ENCODE measurements at regions not wholly inside any gene's neighbourhood (a gene's known extent, or its start where the extent isn't known, plus 50 kb on each side); places are given as distances from the start of the nearest gene placed in this dataset.

DNA sequence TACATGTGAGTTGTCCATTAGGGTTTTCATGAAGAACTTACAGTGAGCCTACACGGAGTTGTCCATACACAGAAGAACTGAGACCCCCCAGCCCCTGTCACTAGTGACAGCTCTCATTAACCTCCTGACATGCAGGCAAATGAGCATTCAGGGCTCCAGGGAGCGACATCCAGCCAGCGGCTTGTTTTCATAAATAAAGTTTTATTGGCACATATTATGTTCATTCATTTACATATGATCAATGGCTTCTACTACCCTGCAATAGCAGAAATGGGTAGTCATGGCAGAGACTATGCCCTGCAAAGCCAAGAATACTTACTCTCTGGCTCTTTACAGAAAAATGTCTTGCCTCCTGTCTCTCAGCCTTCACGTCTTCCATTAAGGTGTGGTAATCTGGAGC lies 553.5 kb downstream of the EDEM1 start:
- Histone ChIP-seq H3K36me3 (ENCODE audit: control insufficient read depth in 2 of 2, insufficient read depth in 2 of 2, low read length in 1 of 2) (no peaks in the 10 kb centered on the region), H3K27me3 (ENCODE audit: control insufficient read depth in 2 of 2, insufficient read depth in 1 of 2, low read length in 1 of 2) (no peaks in the 10 kb centered on the region), H3K27ac (ENCODE audit: low read depth in 1 of 2, low read length in 1 of 2) (no peak overlapping the region), H3K4me3 (ENCODE audit: low read length in 2 of 2) (no peak overlapping the region), H3K9me3 (ENCODE audit: control insufficient read depth in 2 of 2, insufficient read depth in 1 of 2, low read length in 1 of 2) (no peaks in the 10 kb centered on the region), H3K4me1 (ENCODE audit: control insufficient read depth in 2 of 2, insufficient read depth in 2 of 2, low read length in 2 of 2) (no peaks in the 10 kb centered on the region)
- 98% methylated on average over 4 of the region's 4 CpGs for WGBS
- DNase-seq (ENCODE audit: low read depth in 6 of 9, low spot score in 9 of 9): no peak

DNA sequence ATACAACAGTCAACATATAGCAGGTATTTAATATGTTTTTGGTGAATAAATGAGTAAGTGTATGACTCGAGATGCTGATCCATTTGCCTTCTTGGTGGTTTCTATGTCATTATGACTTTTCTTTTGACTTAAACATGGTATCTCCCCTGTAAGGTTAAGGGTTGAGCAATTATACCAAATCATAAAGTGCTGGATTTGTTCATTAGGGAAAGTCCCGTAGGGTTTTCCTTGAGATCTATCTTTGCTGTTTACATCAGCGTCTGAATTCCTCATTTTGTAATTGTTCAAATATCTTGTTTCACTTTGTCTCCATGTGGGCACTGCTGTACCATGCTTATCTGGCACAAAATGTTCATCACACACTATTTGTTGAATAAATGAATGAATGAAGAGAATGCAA lies 562.6 kb downstream of the EDEM1 start:
- Histone ChIP-seq H3K27ac (ENCODE audit: low read depth in 1 of 2, low read length in 1 of 2) (no peak overlapping the region), H3K4me1 (ENCODE audit: control insufficient read depth in 2 of 2, insufficient read depth in 2 of 2, low read length in 2 of 2) (no peaks in the 10 kb centered on the region), H3K27me3 (ENCODE audit: control insufficient read depth in 2 of 2, insufficient read depth in 1 of 2, low read length in 1 of 2) (no peaks in the 10 kb centered on the region), H3K4me3 (ENCODE audit: low read length in 2 of 2) (no peak overlapping the region), H3K9me3 (ENCODE audit: control insufficient read depth in 2 of 2, insufficient read depth in 1 of 2, low read length in 1 of 2) (no peaks in the 10 kb centered on the region), H3K36me3 (ENCODE audit: control insufficient read depth in 2 of 2, insufficient read depth in 2 of 2, low read length in 1 of 2) (no peaks in the 10 kb centered on the region)
- no peak for DNase-seq (ENCODE audit: low read depth in 6 of 9, low spot score in 9 of 9)
- 97% methylated on average over 3 of the region's 3 CpGs for WGBS

DNA sequence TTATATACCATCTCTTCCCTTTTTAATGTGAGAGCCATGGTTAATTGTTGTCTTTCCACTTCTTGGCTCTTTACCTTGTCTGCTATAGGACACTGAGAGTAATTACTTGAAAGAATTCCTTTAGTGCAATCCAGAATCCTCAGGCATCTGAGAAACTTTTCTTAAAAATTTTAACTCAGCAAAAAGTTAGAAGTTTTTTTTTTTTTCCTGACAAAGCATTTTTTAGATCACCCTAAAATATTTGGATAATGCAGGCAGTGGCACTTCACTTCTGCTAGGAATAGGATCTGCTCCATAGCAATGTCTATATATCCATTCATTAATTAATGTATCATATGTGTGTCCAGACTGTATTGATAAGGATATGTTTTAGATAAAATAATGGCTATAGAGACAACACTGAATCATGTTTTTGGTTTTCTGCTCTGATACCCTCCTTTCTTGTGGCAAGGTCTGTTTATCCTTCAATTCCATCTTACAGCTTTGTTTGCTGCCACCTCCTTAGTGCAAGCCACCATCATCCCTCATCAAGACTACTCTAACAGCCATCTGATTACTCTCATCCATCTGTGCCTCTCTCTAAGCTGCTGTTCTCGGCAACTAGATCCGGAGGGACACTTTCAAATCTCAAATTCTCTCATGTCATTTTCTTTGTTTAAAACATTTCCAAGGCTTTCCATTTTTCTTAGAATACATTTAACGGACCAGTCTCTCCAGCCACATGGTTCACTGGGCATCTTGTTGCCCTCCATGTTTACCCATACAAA lies 563.5 kb downstream of the EDEM1 start:
- DNase-seq (ENCODE audit: low read depth in 6 of 9, low spot score in 9 of 9): no peak
- H3K27me3 ChIP-seq (ENCODE audit: control insufficient read depth in 2 of 2, insufficient read depth in 1 of 2, low read length in 1 of 2): no peaks in the 10 kb centered on the region
- no peaks in the 10 kb centered on the region for H3K4me1 ChIP-seq (ENCODE audit: control insufficient read depth in 2 of 2, insufficient read depth in 2 of 2, low read length in 2 of 2)
- no peak overlapping the region for H3K4me3 ChIP-seq (ENCODE audit: low read length in 2 of 2)
- H3K9me3 ChIP-seq (ENCODE audit: control insufficient read depth in 2 of 2, insufficient read depth in 1 of 2, low read length in 1 of 2): no peaks in the 10 kb centered on the region
- 94% methylated on average over 3 of the region's 3 CpGs for WGBS
- H3K27ac ChIP-seq (ENCODE audit: low read depth in 1 of 2, low read length in 1 of 2): no peak overlapping the region
- H3K36me3 ChIP-seq (ENCODE audit: control insufficient read depth in 2 of 2, insufficient read depth in 2 of 2, low read length in 1 of 2): no peaks in the 10 kb centered on the region

DNA sequence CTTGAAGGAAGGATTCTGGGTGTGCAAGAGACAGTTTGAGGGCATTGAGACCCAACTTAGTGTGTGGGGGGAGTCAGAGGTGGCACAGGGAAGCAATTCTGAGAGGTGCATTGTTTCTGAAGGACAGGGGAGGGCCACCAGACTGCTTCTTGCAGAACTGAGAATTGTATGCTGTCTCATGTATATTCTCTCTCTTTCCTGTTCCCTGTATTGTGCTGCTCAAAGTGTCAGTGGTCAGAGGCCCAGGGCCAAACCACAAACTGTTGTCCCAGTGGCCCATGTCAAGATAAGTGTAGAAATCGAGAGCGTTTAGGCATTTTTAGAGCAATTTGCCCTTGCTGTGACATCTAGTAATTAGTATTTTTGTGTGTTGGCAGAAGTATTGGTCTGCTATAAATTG lies 567.1 kb downstream of the EDEM1 start:
- H3K4me1 ChIP-seq (ENCODE audit: control insufficient read depth in 2 of 2, insufficient read depth in 2 of 2, low read length in 2 of 2): no peaks in the 10 kb centered on the region
- no peak overlapping the region for H3K27ac ChIP-seq (ENCODE audit: low read depth in 1 of 2, low read length in 1 of 2)
- H3K27me3 ChIP-seq (ENCODE audit: control insufficient read depth in 2 of 2, insufficient read depth in 1 of 2, low read length in 1 of 2): no peaks in the 10 kb centered on the region
- no peaks in the 10 kb centered on the region for H3K9me3 ChIP-seq (ENCODE audit: control insufficient read depth in 2 of 2, insufficient read depth in 1 of 2, low read length in 1 of 2)
- no peak overlapping the region for H3K4me3 ChIP-seq (ENCODE audit: low read length in 2 of 2)
- WGBS: 10% methylated on average over 2 of the region's 2 CpGs
- DNase-seq (ENCODE audit: low read depth in 6 of 9, low spot score in 9 of 9): no peak
- H3K36me3 ChIP-seq (ENCODE audit: control insufficient read depth in 2 of 2, insufficient read depth in 2 of 2, low read length in 1 of 2): no peaks in the 10 kb centered on the region

DNA sequence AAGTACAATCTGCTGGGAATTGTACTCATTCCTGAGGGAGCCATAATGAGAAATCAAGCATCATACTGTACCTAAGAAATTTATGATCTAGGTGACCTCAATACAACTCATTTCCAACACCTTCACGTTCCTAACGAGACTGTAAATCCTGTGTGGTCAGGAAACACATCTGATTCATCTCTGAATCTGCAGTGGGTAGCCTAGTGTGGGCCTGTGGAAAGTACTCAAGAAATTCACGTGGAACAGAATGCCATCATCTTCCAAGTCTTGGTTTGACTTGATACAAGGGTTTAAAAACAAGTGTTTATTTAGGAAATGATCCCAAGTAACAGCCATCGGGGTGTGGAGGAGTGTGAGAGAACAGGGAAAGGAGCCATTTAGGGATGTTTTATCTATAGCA lies 568.9 kb downstream of the EDEM1 start:
- 41% methylated on average over 4 of the region's 4 CpGs for WGBS
- DNase-seq (ENCODE audit: low read depth in 6 of 9, low spot score in 9 of 9): no peak
- no peak overlapping the region for H3K27ac ChIP-seq (ENCODE audit: low read depth in 1 of 2, low read length in 1 of 2)
- no peaks in the 10 kb centered on the region for H3K27me3 ChIP-seq (ENCODE audit: control insufficient read depth in 2 of 2, insufficient read depth in 1 of 2, low read length in 1 of 2)
- H3K36me3 ChIP-seq (ENCODE audit: control insufficient read depth in 2 of 2, insufficient read depth in 2 of 2, low read length in 1 of 2): no peaks in the 10 kb centered on the region
- no peaks in the 10 kb centered on the region for H3K9me3 ChIP-seq (ENCODE audit: control insufficient read depth in 2 of 2, insufficient read depth in 1 of 2, low read length in 1 of 2)
- no peak overlapping the region for H3K4me3 ChIP-seq (ENCODE audit: low read length in 2 of 2)
- H3K4me1 ChIP-seq (ENCODE audit: control insufficient read depth in 2 of 2, insufficient read depth in 2 of 2, low read length in 2 of 2): no peaks in the 10 kb centered on the region

DNA sequence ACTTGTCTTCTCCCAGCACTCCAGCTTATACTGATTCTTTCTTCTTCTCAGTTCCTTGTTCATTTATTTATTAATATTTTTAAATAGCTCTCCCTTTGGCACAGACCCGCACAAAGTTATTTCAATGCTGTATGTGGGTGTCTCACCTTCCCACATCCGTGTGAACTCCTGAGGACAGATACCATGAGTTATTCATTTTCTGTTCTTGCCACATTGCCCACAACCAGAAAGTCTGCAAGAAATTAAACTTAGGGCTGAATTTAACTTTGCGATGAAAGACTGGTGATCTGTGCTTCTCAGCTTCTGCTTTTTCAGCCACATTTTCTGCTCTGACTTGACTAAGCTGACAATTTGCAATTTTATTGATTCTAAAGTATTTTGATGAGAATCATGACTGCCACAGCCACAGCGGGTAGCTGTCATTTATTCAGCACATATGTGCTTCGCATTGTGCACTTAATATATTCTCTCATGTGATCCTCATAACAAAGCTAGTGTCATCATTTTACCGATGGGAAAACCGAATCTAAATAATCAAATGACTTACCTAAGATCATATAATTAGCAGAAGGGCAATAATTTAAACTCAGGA lies 569.8 kb downstream of the EDEM1 start:
- no peaks in the 10 kb centered on the region for H3K36me3 ChIP-seq (ENCODE audit: control insufficient read depth in 2 of 2, insufficient read depth in 2 of 2, low read length in 1 of 2)
- H3K27me3 ChIP-seq (ENCODE audit: control insufficient read depth in 2 of 2, insufficient read depth in 1 of 2, low read length in 1 of 2): no peaks in the 10 kb centered on the region
- H3K27ac ChIP-seq (ENCODE audit: low read depth in 1 of 2, low read length in 1 of 2): no peak overlapping the region
- 53% methylated on average over 7 of the region's 7 CpGs for WGBS
- no peak for DNase-seq (ENCODE audit: low read depth in 6 of 9, low spot score in 9 of 9)
- no peaks in the 10 kb centered on the region for H3K4me1 ChIP-seq (ENCODE audit: control insufficient read depth in 2 of 2, insufficient read depth in 2 of 2, low read length in 2 of 2)
- no peak overlapping the region for H3K4me3 ChIP-seq (ENCODE audit: low read length in 2 of 2)
- no peaks in the 10 kb centered on the region for H3K9me3 ChIP-seq (ENCODE audit: control insufficient read depth in 2 of 2, insufficient read depth in 1 of 2, low read length in 1 of 2)

DNA sequence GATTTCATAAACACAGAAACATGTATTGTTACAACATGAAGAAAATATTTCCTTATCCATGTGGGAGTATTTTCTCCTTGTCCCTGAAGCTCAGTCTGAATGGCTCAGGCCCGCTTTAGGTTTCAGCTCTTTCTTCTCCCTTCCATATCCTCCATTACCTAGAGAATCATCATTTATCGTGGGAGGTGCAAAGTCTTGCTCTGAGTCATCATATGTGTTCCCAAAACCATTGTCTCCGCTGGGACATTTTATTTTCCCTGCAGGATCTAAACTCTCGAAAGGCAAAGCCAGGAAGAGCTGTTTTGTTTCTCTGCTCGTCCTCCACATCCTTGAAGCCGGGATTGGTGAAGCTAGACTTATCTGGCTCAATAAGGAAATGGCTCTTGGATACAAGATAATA lies 571.2 kb downstream of the EDEM1 start:
- Histone ChIP-seq H3K27ac (ENCODE audit: low read depth in 1 of 2, low read length in 1 of 2) (no peak overlapping the region), H3K4me3 (ENCODE audit: low read length in 2 of 2) (no peak overlapping the region), H3K4me1 (ENCODE audit: control insufficient read depth in 2 of 2, insufficient read depth in 2 of 2, low read length in 2 of 2) (no peaks in the 10 kb centered on the region), H3K27me3 (ENCODE audit: control insufficient read depth in 2 of 2, insufficient read depth in 1 of 2, low read length in 1 of 2) (no peaks in the 10 kb centered on the region), H3K9me3 (ENCODE audit: control insufficient read depth in 2 of 2, insufficient read depth in 1 of 2, low read length in 1 of 2) (no peaks in the 10 kb centered on the region), H3K36me3 (ENCODE audit: control insufficient read depth in 2 of 2, insufficient read depth in 2 of 2, low read length in 1 of 2) (no peaks in the 10 kb centered on the region)
- no peak for DNase-seq (ENCODE audit: low read depth in 6 of 9, low spot score in 9 of 9)
- WGBS: 94% methylated on average over 6 of the region's 6 CpGs

DNA sequence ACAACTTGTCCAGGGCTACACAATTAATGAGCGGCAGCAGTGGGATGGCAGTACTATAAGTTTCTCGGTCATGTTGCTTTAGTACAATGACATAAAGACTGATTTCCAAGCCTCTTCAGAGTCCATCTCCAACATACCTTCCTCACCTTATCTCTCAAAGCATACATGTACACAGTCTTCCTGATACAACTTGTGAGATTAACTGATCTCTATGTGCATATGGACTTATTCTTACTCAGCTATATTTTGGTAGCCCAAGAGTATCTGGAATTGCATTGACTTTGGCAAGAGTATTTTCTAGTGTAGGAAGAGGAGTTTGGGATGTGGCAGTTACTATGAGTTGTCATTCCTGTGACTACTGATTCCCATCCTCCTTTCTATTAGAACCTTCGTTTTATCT lies 575.0 kb downstream of the EDEM1 start:
- H3K4me3 ChIP-seq (ENCODE audit: low read length in 2 of 2): no peak overlapping the region
- no peak overlapping the region for H3K27ac ChIP-seq (ENCODE audit: low read depth in 1 of 2, low read length in 1 of 2)
- 95% methylated on average over 3 of the region's 3 CpGs for WGBS
- no peak for DNase-seq (ENCODE audit: low read depth in 6 of 9, low spot score in 9 of 9)
- no peaks in the 10 kb centered on the region for H3K4me1 ChIP-seq (ENCODE audit: control insufficient read depth in 2 of 2, insufficient read depth in 2 of 2, low read length in 2 of 2)
- H3K9me3 ChIP-seq (ENCODE audit: control insufficient read depth in 2 of 2, insufficient read depth in 1 of 2, low read length in 1 of 2): no peaks in the 10 kb centered on the region
- H3K36me3 ChIP-seq (ENCODE audit: control insufficient read depth in 2 of 2, insufficient read depth in 2 of 2, low read length in 1 of 2): no peaks in the 10 kb centered on the region
- H3K27me3 ChIP-seq (ENCODE audit: control insufficient read depth in 2 of 2, insufficient read depth in 1 of 2, low read length in 1 of 2): no peaks in the 10 kb centered on the region

DNA sequence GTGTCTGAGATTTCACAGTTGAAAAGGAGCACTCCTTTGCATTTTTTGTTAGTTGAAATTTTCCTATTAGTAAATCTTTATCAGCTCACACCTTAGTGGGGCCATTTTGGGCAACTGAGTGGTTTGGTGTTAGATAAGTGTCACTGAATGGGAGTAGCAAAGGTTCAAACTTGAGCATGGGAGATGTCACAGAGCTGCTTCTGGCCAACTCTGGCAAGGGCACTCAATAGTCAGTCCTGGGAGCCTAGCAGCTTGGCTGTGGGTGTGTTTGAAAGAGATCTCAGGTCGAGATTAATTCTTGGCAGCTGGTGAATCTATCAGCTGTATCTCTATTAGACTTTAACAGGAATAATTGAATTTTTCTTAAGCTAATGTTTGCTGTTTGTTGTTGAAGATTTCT lies 579.3 kb downstream of the EDEM1 start:
- H3K27ac ChIP-seq (ENCODE audit: low read depth in 1 of 2, low read length in 1 of 2): no peak overlapping the region
- no peaks in the 10 kb centered on the region for H3K4me1 ChIP-seq (ENCODE audit: control insufficient read depth in 2 of 2, insufficient read depth in 2 of 2, low read length in 2 of 2)
- no peaks in the 10 kb centered on the region for H3K36me3 ChIP-seq (ENCODE audit: control insufficient read depth in 2 of 2, insufficient read depth in 2 of 2, low read length in 1 of 2)
- DNase-seq (ENCODE audit: low read depth in 6 of 9, low spot score in 9 of 9): no peak
- 80% methylated on average over 1 of the region's 1 CpG for WGBS
- H3K27me3 ChIP-seq (ENCODE audit: control insufficient read depth in 2 of 2, insufficient read depth in 1 of 2, low read length in 1 of 2): no peaks in the 10 kb centered on the region
- H3K4me3 ChIP-seq (ENCODE audit: low read length in 2 of 2): no peak overlapping the region
- no peaks in the 10 kb centered on the region for H3K9me3 ChIP-seq (ENCODE audit: control insufficient read depth in 2 of 2, insufficient read depth in 1 of 2, low read length in 1 of 2)
